ENCODE measurements at regions not wholly inside any gene's neighbourhood (a gene's known extent, or its start where the extent isn't known, plus 50 kb on each side); places are given as distances from the start of the nearest gene placed in this dataset.
A peak's percentile ranks its signal among the peaks of the same experiment; 100 is the strongest.

GRCh38 chr4:11250510-11250909, 178.2 kb downstream of the HS3ST1 start (continued):
- TF ChIP-seq ZNF585B (tag by site-specific recombination; IDR thresholded peaks at IDR 0.05) (no peak), ZNF174 (tag by site-specific recombination; IDR thresholded peaks at IDR 0.05) (no peak), ZNF747 (tag by site-specific recombination; IDR thresholded peaks at IDR 0.05) (no peak), ZIC2 (tag by site-specific recombination; IDR thresholded peaks at IDR 0.05) (no peak), ZNF629 (tag by site-specific recombination; IDR thresholded peaks at IDR 0.05) (no peak), ZNF501 (tag by site-specific recombination; IDR thresholded peaks at IDR 0.05) (no peak), ZNF561 (tag by site-specific recombination; IDR thresholded peaks at IDR 0.05; ENCODE audit: borderline replicate concordance) (no peak), MZF1 (tag by site-specific recombination; IDR thresholded peaks at IDR 0.05; ENCODE audit: borderline replicate concordance) (no peak), ZNF664 (tag by site-specific recombination; IDR thresholded peaks at IDR 0.05) (no peak), ZNF544 (tag by site-specific recombination; IDR thresholded peaks at IDR 0.05) (no peak)

GRCh38 chr4:11232015-11232414, 196.7 kb downstream of the HS3ST1 start:
- ChIA-PET POLR2A (no interaction called here), CTCF (interaction anchor here (0.6 kb wide), 3 partner anchors 36 to 651 kb away, joined by 3 read pairs; no protein-coding TSS in a partner anchor)
- Histone ChIP-seq H3K27ac (ENCODE audit: extremely low read depth, low read depth, low read length) (no peak overlapping the region), H3K9me3 (ENCODE audit: control insufficient read depth, insufficient read depth, low read depth, low read length) (no peaks in the 10 kb centered on the region), H3K4me1 (ENCODE audit: control insufficient read depth, insufficient read depth, low read length) (no peaks in the 10 kb centered on the region), H3K36me3 (ENCODE audit: control insufficient read depth in 2 of 2, insufficient read depth in 1 of 2, low read length in 2 of 2) (no peaks in the 10 kb centered on the region), H3K4me3 (ENCODE audit: low read depth, low read length) (no peak overlapping the region)
- TF ChIP-seq KLF7 (tag by site-specific recombination; IDR thresholded peaks at IDR 0.05; ENCODE audit: borderline replicate concordance) = no peak
- no peak for TF ChIP-seq ZNF248 (tag by site-specific recombination; IDR thresholded peaks at IDR 0.05)
- TF ChIP-seq TCF7L2 (IDR thresholded peaks at IDR 0.05; ENCODE audit: borderline replicate concordance, low read depth, low read length) = peak; percentile 68; the same call in 1 of the 2 replicates

DNA sequence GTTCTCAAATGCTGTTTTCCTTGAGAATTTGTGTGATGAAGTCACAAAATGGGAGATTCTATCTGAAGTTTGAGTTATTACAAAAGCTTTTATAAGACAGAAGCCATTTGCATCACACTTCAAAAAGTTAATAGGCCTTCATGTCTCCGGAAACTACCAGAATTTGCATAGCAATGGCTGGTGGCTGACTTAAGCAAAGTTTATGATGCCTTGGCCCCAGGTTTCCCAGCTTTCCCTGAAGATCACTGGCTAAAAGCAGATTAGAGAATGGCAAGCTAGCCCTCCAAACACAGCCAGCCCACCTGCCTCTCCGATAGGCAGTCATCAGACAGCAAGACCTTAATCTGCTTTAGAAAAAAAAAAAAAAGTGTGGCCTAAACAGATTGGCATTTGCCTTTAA, 197.8 kb downstream of the HS3ST1 start:
- Histone ChIP-seq H3K4me1 (ENCODE audit: control insufficient read depth, insufficient read depth, low read length) (no peaks in the 10 kb centered on the region), H3K9me3 (ENCODE audit: control insufficient read depth, insufficient read depth, low read depth, low read length) (no peaks in the 10 kb centered on the region), H3K4me3 (ENCODE audit: low read depth, low read length) (no peak overlapping the region), H3K27ac (ENCODE audit: extremely low read depth, low read depth, low read length) (no peak overlapping the region), H3K36me3 (ENCODE audit: control insufficient read depth in 2 of 2, insufficient read depth in 1 of 2, low read length in 2 of 2) (no peaks in the 10 kb centered on the region)
- TF ChIP-seq, protein P1, sequence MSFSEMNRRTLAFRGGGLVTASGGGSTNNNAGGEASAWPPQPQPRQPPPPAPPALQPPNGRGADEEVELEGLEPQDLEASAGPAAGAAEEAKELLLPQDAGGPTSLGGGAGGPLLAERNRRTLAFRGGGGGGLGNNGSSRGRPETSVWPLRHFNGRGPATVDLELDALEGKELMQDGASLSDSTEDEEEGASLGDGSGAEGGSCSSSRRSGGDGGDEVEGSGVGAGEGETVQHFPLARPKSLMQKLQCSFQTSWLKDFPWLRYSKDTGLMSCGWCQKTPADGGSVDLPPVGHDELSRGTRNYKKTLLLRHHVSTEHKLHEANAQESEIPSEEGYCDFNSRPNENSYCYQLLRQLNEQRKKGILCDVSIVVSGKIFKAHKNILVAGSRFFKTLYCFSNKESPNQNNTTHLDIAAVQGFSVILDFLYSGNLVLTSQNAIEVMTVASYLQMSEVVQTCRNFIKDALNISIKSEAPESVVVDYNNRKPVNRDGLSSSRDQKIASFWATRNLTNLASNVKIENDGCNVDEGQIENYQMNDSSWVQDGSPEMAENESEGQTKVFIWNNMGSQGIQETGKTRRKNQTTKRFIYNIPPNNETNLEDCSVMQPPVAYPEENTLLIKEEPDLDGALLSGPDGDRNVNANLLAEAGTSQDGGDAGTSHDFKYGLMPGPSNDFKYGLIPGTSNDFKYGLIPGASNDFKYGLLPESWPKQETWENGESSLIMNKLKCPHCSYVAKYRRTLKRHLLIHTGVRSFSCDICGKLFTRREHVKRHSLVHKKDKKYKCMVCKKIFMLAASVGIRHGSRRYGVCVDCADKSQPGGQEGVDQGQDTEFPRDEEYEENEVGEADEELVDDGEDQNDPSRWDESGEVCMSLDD (tag by site-specific recombination; IDR thresholded peaks at IDR 0.05) = no peak
- TF ChIP-seq ZNF555 (tag by site-specific recombination; conservative IDR thresholded peaks at IDR 0.05) (no peak), GLIS2 (tag by site-specific recombination; IDR thresholded peaks at IDR 0.05) (no peak), TCF7L2 (IDR thresholded peaks at IDR 0.05; ENCODE audit: borderline replicate concordance, low read depth, low read length) (no peak), ZNF239 (tag by site-specific recombination; IDR thresholded peaks at IDR 0.05) (no peak), HOXD13 (CRISPR knock-in tag; IDR thresholded peaks at IDR 0.05; ENCODE audit: borderline replicate concordance) (no peak), ZNF335 (tag by site-specific recombination; conservative IDR thresholded peaks at IDR 0.05) (no peak), ZNF16 (tag by site-specific recombination; IDR thresholded peaks at IDR 0.05; ENCODE audit: low read depth) (no peak), ZNF426 (tag by site-specific recombination; IDR thresholded peaks at IDR 0.05) (no peak)
- ChIA-PET POLR2A (no interaction called here), CTCF (no interaction called here)
